HL-60/S4 treated with retinoic acid at 250 ng/mL for 4 days and 3 days (cell line): ENCODE measurements at regions not wholly inside any gene's neighbourhood (a gene's known extent, or its start where the extent isn't known, plus 50 kb on each side); places are given as distances from the start of the nearest gene placed in this dataset.

Experiments
- in situ Hi-C: fragments of 300-500 bp; cut with MboI; formaldehyde crosslinking; loops from 2 replicates; pipeline ENCODE4 v1.7.0; 2022; ENCODE audit warnings: low sequenced_read_pairs

- in situ Hi-C loops, result no loop called here
Observed at GRCh38 chr17:70622368-70623260, 453.3 kb downstream of the KCNJ2 start.

DNA sequence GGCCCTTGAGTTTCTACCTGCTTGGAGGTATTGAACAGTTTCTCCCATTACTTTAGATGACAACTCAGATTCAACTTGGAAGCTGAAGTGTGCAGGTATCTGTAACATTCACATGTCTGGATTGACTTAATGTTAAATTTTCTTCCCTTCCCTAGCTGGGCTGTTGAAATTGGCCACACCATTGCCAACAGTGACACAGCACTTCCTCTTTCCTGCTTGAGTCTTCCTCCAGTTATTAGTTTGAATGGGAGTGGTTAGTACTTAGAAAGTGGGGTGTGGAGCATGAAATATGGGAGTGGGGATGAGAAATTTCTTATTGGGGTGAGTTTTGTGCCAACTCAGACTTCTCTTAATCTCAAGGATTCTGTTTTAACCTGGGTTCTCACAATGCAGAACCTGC lies 454.9 kb downstream of the KCNJ2 start:
- in situ Hi-C loops, result no loop called here

DNA sequence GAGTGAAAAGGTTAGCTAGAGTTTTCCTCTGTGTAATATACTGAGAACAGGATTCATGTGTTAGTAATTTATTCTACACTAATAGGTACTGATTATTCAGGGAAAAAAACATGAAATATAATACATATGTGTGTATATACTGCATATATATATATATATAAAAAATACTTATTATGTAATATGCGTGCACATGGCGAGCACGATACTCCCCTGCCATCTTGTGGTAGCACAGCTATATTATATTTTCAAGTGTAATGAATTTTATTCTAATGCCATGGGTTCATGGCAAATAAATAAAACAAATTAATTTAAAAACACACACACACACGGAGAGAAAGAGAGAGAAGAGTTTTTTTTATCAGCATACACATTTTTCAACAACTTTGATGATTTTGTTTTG lies 460.6 kb downstream of the KCNJ2 start:
- in situ Hi-C loops, result loop anchor here (25.0 kb wide), 1 partner anchor 1907 kb away; no protein-coding TSS in a partner anchor

- in situ Hi-C loops, result loop anchor here (25.0 kb wide), 1 partner anchor 1901 kb away; no protein-coding TSS in a partner anchor
Observed at GRCh38 chr17:70636517-70637133, 467.3 kb downstream of the KCNJ2 start.

GRCh38 chr17:70642059-70642458 lies 472.7 kb downstream of the KCNJ2 start:
- in situ Hi-C loops, result loop anchor here (25.0 kb wide), 1 partner anchor 1895 kb away; no protein-coding TSS in a partner anchor

- in situ Hi-C loops, result loop anchor here (25.0 kb wide), 1 partner anchor 1893 kb away; no protein-coding TSS in a partner anchor
Observed at GRCh38 chr17:70644096-70644495, 474.8 kb downstream of the KCNJ2 start.

GRCh38 chr17:70646673-70647072 lies 477.3 kb downstream of the KCNJ2 start:
- in situ Hi-C loops, result loop anchor here (25.0 kb wide), 1 partner anchor 1891 kb away; no protein-coding TSS in a partner anchor

DNA sequence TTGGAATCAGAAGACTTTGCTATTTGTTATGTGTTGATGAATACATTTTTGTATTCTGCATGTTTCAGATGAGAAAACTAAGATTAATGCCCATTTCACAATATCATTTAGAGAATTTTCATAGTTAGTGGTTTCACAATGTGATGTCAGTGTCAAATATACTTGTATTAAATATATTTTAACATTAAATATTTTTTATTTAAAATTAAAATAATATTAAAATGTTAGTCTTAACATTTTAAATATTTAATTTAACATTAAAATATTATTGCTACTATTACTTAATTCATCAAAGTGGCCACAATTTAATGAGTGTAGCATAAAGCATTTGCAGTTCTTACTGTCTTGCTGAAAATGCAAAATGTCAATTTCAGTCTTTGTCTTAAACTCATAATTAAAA lies 478.8 kb downstream of the KCNJ2 start:
- in situ Hi-C loops, result loop anchor here (25.0 kb wide), 1 partner anchor 1889 kb away; no protein-coding TSS in a partner anchor

DNA sequence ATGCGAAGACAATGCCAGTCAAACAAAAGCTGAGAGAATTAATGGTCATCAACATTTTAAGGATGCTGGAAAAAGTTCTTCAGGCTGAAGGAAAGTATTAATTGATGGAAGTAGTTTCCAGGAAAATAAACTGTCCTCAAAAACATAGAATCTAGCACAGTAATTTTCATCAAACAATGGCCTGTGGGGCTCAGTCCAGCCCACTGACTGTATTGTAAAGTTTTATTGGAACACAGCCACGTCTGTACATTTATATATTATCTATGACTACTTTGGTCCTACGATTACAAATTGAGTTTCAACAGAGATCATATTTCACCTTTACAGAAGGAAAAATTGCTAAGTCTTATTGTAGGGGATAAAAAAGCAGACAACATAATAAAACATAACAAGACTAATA lies 484.5 kb downstream of the KCNJ2 start:
- in situ Hi-C loops, result no loop called here

DNA sequence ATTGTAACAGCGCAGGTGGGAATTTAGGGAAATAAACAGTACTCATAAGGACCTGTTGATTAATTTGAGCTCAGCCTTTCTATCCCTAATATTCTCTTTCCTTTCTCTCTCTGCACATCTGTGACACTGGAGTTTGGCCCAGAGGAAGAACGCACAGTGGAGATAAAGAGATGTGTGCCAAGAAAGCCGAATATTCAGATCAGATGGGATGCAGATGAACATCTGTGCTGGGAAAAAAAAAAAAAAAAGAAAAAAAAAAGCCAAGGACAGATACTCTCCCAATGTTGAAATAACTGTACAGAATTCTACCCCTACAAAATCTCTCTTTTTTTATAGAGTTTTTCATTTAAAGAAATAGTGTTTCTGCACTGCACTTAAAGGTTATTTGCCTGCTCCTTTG lies 485.4 kb downstream of the KCNJ2 start:
- in situ Hi-C loops, result no loop called here

DNA sequence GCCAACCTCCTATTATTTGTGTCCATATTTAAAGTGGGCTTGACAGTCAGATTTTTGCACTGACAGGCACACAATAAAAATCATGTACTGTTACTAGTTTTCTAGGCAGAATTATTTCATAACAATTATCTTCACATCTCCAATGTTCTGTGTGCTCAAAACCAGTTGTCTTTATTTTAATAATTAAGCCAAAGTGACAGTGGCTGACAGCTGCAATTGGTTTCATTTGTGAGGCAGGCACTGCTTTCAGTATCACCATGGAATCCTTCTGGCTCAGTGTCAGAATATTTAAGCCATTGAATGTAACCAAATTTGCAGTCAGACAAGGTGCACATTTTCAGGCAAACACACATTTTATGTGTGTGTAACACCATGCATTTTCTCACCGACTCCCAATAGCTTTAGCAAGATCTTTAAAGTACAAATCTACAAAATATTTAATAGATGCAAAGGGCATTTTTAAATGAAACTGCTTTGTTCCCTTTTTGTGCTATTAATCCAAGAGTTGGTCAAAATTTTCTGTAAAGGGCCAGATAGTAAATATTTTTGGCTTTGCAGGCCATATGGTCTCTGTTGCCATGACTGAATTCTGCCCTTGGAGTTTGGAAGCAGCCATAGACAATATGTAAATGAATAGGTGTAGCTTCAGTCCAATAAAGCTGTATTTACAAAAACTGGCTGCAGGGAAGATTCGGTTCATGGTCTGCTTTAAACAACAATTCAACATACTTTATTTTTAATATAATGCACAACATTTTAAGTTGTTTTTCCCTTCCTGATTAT lies 486.0 kb downstream of the KCNJ2 start:
- in situ Hi-C loops, result no loop called here

DNA sequence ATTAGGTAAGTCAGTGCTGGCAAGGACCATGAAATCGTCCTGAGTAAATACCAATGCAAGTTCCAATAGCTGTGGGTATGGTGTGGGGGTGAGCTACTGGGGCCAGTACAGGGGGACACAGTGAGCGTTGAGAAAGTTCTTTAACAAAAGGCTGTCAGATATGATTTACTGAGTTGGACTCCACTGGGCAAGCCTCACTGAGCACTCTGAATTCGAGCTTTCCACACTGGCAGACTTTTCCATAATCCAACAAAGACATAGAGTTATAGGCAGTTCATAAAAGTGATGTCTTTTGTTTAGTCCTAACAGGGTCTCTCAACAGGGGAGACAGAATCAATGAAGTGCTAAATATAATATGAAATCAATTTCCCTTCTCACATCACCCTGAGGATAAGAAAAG lies 489.0 kb downstream of the KCNJ2 start:
- in situ Hi-C loops, result no loop called here

DNA sequence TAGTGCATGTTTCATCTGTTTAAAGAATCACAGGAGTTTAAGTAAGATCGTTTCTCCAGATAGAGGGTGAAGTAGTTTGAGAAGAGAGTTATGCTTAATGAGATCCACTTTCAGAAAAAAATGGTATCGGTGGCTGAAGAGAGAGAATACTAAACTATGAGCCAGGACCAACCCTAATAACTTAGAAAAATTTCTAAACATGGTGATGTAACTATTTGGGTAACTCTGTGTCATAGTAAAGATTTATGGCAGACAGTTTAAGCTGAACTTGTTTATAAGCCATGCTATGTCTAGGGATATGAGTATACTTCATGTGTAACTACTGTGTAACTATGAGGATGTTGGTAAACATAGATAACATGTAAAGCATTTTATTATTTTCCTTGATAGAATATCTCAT lies 489.5 kb downstream of the KCNJ2 start:
- in situ Hi-C loops, result no loop called here

DNA sequence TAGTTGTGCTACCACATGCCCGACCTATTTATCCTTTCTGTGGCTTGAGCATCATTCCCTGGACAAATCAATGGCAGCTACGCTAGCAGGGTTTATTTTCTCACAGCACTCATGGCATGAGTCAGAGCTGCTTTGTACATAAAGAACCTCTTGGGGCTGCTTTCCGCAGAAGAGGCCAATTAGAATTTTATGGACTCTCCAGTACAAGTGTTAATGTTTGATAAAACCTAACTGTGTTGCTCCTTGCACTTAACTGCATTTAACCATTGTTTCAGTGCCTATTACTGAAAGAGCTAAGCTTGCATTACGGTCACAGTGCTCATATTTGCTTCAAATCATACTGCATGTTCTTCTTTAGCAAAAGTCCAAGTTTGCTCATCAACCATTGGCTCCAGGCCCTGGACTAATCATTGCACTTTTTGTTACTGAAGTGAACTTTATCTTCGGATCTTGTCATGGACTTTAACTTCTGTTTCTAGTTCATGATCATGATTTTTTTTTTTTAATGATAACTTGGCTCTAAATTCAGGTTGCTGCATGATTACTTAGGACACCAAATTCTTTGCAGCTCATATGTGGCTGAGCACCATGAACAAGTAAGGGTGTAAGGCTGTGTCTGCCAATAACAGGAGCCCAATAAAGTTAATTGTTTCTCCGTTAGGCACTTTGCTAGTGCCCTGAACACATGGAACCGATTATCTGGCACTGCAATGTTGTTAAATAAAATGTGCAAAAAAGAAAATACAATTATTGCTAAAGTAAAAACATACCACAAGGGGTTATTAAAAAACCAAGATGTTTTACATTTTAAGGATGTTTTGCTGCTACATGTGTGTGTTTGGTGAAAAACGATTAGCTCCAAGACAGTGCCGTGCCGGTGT lies 492.2 kb downstream of the KCNJ2 start:
- in situ Hi-C loops, result no loop called here

- in situ Hi-C loops, result no loop called here
Observed at GRCh38 chr17:70668276-70668937, 499.1 kb downstream of the KCNJ2 start.

GRCh38 chr17:70668938-70669778 lies 499.8 kb downstream of the KCNJ2 start:
- in situ Hi-C loops, result no loop called here

DNA sequence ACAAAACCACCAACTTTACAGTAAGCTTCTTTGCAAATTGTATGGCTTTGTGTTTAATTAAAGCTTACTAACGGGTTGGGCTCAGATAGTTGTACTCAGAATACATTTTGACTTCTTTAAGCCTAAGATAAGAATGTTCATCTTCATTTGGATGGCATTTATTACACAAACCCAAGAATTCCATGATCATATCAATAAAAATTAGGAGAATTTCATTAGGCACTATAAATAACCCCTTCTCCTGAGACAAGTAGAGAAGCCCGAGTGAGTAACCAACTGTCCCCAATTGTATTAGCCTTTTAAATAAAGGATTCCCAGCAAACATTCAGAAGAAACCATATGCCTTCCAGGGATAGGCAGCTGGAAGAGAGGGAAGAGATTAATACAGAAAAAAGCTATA lies 504.7 kb downstream of the KCNJ2 start:
- in situ Hi-C loops, result no loop called here

DNA sequence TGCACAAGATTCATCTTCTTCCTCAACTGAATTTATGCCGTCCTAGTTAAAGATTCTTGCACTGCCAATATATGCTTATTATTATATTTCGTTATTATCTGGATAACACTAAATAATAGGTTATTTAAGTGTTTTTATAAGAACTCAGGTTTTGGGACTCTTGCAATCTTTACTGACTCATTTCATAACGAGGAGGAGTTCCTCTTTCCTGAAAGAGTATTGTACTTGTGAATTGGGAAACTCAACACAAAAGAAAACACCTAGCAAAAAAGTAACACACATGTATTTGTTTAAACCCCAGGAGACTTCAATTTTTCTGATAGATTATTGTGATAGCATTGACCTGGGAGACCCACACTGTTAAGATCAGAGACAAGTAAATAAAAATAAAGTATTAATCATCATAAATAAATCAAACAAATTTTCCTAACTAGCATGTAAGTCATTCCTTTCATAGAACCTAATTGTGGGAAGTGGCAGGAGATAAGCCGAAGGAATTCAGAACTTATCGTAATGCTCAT lies 505.8 kb downstream of the KCNJ2 start:
- in situ Hi-C loops, result no loop called here
